ENCODE measurements at regions not wholly inside any gene's neighbourhood (a gene's known extent, or its start where the extent isn't known, plus 50 kb on each side); places are given as distances from the start of the nearest gene placed in this dataset.

DNA sequence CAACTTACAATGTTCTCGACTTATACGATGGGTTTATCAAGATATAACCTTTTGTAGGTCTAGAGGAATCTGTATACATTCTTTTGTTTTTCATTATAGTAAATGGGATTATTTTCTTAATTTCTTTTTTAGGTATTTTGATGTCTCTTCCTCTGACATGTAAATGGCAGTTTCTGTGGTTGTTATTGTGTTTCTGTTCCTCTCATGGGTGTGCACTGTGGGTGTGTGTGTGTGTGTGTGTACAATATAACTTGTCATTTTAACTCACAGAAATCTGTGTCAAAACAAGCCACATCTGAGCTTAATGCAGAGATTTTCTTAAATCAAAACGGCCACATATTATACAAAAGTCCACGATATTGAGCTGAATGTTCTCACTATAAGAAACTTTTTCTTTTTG lies 1300.8 kb upstream of the B3GALT2 start:
- H3K9me3 ChIP-seq, result no peaks in the 10 kb centered on the region
- H3K4me1 ChIP-seq, result no peaks in the 10 kb centered on the region
- no peaks in the 10 kb centered on the region for H3K36me3 ChIP-seq
- no peak for DNase-seq
- no peak for TF ChIP-seq POLR2A (IDR thresholded peaks at IDR 0.05)
- no peak for TF ChIP-seq CTCF (IDR thresholded peaks at IDR 0.05)
- no peak overlapping the region for H3K4me3 ChIP-seq
- no peak overlapping the region for H3K27ac ChIP-seq
- no peaks in the 10 kb centered on the region for H3K27me3 ChIP-seq

GRCh38 chr1:194485432-194485831 lies 1299.0 kb upstream of the B3GALT2 start:
- no peak overlapping the region for H3K27ac ChIP-seq
- H3K36me3 ChIP-seq, result no peaks in the 10 kb centered on the region
- DNase-seq, result no peak
- no peaks in the 10 kb centered on the region for H3K27me3 ChIP-seq
- TF ChIP-seq CTCF (IDR thresholded peaks at IDR 0.05) (no peak), POLR2A (IDR thresholded peaks at IDR 0.05) (no peak)
- no peaks in the 10 kb centered on the region for H3K4me1 ChIP-seq
- H3K9me3 ChIP-seq, result no peaks in the 10 kb centered on the region
- H3K4me3 ChIP-seq, result no peak overlapping the region

- no peak for DNase-seq
- Histone ChIP-seq H3K9me3 (no peaks in the 10 kb centered on the region), H3K27me3 (no peaks in the 10 kb centered on the region), H3K27ac (no peak overlapping the region), H3K4me3 (no peak overlapping the region), H3K4me1 (no peaks in the 10 kb centered on the region), H3K36me3 (no peaks in the 10 kb centered on the region)
- no peak for TF ChIP-seq CTCF (IDR thresholded peaks at IDR 0.05)
- no peak for TF ChIP-seq POLR2A (IDR thresholded peaks at IDR 0.05)
Measured at GRCh38 chr1:194478731-194479130, 1292.3 kb upstream of the B3GALT2 start.

DNA sequence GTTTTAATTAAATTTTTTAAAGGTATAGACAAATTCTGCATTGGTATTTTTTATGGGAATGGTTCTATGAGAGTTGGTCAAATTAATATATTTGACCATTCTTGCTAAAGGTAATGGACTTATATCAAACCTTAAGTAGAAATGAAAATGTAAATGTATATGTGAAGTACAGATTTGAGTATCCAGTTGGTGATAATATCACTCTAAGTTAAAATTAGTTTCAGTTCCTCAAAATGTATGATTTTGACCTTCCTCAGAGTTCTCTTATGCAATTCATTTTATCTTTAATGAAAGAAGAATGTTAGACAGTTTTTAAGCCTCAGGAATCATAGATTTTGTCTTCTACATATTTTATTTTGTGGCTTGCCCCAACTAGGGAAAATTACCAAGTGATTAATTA lies 1291.5 kb upstream of the B3GALT2 start:
- TF ChIP-seq CTCF (IDR thresholded peaks at IDR 0.05), result no peak
- no peak for TF ChIP-seq POLR2A (IDR thresholded peaks at IDR 0.05)

DNA sequence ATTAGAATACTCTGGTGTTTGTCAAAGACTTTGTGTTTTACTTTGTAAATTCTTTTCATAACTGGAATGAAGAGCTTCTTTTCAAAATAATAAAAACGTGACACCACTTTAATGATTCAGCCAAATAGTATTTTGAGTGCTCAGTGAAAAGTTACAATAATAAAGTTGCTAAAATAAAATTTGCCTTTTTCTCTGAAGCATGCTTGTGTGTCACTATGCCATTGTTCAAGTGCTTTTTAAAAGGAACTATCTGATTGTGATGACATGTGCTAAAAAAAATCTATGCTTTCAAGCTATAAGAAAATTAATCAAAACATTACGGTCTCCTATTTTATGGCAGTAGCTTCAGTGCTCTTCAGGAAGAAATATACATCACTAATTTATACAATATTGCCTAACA lies 1290.5 kb upstream of the B3GALT2 start:
- H3K4me3 ChIP-seq, result no peak overlapping the region
- TF ChIP-seq CTCF (IDR thresholded peaks at IDR 0.05), result no peak
- no peak for TF ChIP-seq POLR2A (IDR thresholded peaks at IDR 0.05)
- H3K36me3 ChIP-seq, result no peaks in the 10 kb centered on the region
- no peaks in the 10 kb centered on the region for H3K4me1 ChIP-seq
- no peaks in the 10 kb centered on the region for H3K27me3 ChIP-seq
- H3K9me3 ChIP-seq, result no peaks in the 10 kb centered on the region
- no peak for DNase-seq
- no peak overlapping the region for H3K27ac ChIP-seq

More for the DNA sequence above, 1291.5 kb upstream of the B3GALT2 start:
- DNase-seq, result no peak
- no peak overlapping the region for H3K27ac ChIP-seq
- no peaks in the 10 kb centered on the region for H3K4me1 ChIP-seq
- no peaks in the 10 kb centered on the region for H3K36me3 ChIP-seq
- H3K4me3 ChIP-seq, result no peak overlapping the region
- H3K9me3 ChIP-seq, result no peaks in the 10 kb centered on the region
- no peaks in the 10 kb centered on the region for H3K27me3 ChIP-seq

DNA sequence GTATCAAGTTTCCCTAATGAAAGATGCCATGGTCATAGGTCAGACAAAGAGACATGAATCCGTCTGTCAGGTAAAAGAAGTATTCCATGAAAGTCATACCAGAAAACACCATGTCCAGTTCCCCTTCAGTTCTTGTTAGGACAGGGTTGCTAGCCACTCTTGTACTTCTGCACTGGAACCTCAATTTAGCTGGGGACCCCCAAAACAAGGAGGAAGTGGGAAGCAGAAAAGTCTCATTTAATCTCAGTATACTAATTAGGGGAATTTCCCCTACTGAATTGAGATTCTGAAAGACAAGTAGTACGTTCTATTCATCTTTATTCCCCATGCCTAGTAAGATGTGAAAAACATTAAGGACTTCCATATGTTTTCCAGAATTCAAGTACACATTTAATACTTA lies 1289.9 kb upstream of the B3GALT2 start:
- no peaks in the 10 kb centered on the region for H3K27me3 ChIP-seq
- TF ChIP-seq POLR2A (IDR thresholded peaks at IDR 0.05) (no peak), CTCF (IDR thresholded peaks at IDR 0.05) (no peak)
- no peaks in the 10 kb centered on the region for H3K36me3 ChIP-seq
- no peak for DNase-seq
- no peaks in the 10 kb centered on the region for H3K4me1 ChIP-seq
- no peak overlapping the region for H3K27ac ChIP-seq
- H3K9me3 ChIP-seq, result no peaks in the 10 kb centered on the region
- no peak overlapping the region for H3K4me3 ChIP-seq
